Neural progenitor cell (in vitro differentiated cells): ENCODE measurements at regions not wholly inside any gene's neighbourhood (a gene's known extent, or its start where the extent isn't known, plus 50 kb on each side); places are given as distances from the start of the nearest gene placed in this dataset.

ENCODE experiments used
- EZH2 ChIP-seq: fragments of 200-600 bp; sonication (generic); IDR thresholded peaks from 2 replicates; pipeline ENCODE4 v1.6.1; 2017; ENCODE audit warnings: antibody characterized with exemption, mild to moderate bottlenecking, moderate library complexity
- EZH2phosphoT487 ChIP-seq: fragments of 200-600 bp; sonication (generic); IDR thresholded peaks from 2 replicates; pipeline ENCODE4 v1.6.1; 2017; ENCODE audit warnings: antibody characterized with exemption
- TF ChIP-seq, protein P1 (sequence below): fragments of 200-600 bp; sonication (generic); IDR thresholded peaks from 2 replicates; pipeline ENCODE4 v1.5.1; 2017; ENCODE audit warnings: antibody characterized with exemption, mild to moderate bottlenecking

DNA sequence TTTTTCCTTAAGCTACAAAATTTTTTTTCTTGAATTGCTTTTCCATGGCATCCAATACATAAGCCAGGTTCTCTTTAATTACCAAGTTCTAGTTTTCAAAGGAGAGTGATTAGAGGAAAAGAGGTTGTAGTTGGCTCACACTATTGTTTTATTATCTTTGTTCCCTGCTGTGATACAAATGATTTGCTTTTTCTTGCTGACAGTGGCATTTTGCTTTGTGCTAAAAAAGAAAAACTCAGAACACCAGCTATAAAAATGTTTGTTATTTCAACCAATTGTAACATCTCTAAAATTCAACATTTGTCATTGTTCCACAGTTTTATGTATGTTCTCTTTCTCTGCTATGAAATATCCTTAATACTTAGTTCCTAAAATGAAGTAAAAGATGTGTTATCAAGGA is 1817.2 kb downstream of the STIM2 start:
- TF ChIP-seq EZH2 (no peak), EZH2phosphoT487 (no peak)
- TF ChIP-seq, protein P1, sequence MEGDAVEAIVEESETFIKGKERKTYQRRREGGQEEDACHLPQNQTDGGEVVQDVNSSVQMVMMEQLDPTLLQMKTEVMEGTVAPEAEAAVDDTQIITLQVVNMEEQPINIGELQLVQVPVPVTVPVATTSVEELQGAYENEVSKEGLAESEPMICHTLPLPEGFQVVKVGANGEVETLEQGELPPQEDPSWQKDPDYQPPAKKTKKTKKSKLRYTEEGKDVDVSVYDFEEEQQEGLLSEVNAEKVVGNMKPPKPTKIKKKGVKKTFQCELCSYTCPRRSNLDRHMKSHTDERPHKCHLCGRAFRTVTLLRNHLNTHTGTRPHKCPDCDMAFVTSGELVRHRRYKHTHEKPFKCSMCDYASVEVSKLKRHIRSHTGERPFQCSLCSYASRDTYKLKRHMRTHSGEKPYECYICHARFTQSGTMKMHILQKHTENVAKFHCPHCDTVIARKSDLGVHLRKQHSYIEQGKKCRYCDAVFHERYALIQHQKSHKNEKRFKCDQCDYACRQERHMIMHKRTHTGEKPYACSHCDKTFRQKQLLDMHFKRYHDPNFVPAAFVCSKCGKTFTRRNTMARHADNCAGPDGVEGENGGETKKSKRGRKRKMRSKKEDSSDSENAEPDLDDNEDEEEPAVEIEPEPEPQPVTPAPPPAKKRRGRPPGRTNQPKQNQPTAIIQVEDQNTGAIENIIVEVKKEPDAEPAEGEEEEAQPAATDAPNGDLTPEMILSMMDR, result no peak
